Mesenchymal stem cell (in vitro differentiated cells and primary cell): ENCODE measurements at regions not wholly inside any gene's neighbourhood (a gene's known extent, or its start where the extent isn't known, plus 50 kb on each side); places are given as distances from the start of the nearest gene placed in this dataset.

Source experiments
- DNase-seq: peaks from one replicate; pipeline ENCODE4 v3.0.0-alpha.2; 2013
- H2AFZ ChIP-seq: one replicate; pipeline ENCODE4 v1.6.1; 2013; ENCODE audit warnings: low read depth, mild to moderate bottlenecking, control low read depth, inconsistent platforms, low read length, moderate library complexity
- H2AK5ac ChIP-seq: 2 replicates; pipeline ENCODE4 v1.6.1; 2013; ENCODE audit warnings: low read length, moderate library complexity, mild to moderate bottlenecking, inconsistent platforms; ENCODE audit not compliant: severe bottlenecking
- H2BK120ac ChIP-seq: one replicate; pipeline ENCODE4 v1.6.1; 2013; ENCODE audit warnings: low read depth, mild to moderate bottlenecking, inconsistent platforms, low read length, moderate library complexity
- H2BK12ac ChIP-seq, 2 experiments: one replicate each; pipeline ENCODE4 v1.6.1; 2013; ENCODE audit warnings: inconsistent platforms in 2 of 2, low read length in 2 of 2, mild to moderate bottlenecking in 2 of 2, moderate library complexity in 2 of 2, control low read depth in 1 of 2
- H2BK15ac ChIP-seq: one replicate; pipeline ENCODE4 v1.6.1; 2013; ENCODE audit warnings: mild to moderate bottlenecking, low read depth, inconsistent platforms; ENCODE audit not compliant: poor library complexity, severe bottlenecking
- H2BK5ac ChIP-seq: 2 replicates; pipeline ENCODE4 v1.6.1; 2013; ENCODE audit warnings: low read depth, mild to moderate bottlenecking, low read length, control low read depth, inconsistent platforms; ENCODE audit not compliant: poor library complexity, severe bottlenecking
- H3K14ac ChIP-seq, 2 experiments: one replicate each; pipeline ENCODE4 v1.6.1; 2013; ENCODE audit warnings: inconsistent platforms in 2 of 2, low read length in 2 of 2, control low read depth in 1 of 2, mild to moderate bottlenecking in 1 of 2, moderate library complexity in 1 of 2
- H3K18ac ChIP-seq, 2 experiments: one replicate each; pipeline ENCODE4 v1.6.1; 2013; ENCODE audit warnings: inconsistent platforms in 2 of 2, low read length in 2 of 2, control low read depth in 1 of 2, low read depth in 1 of 2, mild to moderate bottlenecking in 1 of 2
- H3K23ac ChIP-seq, 2 experiments: one replicate each; pipeline ENCODE4 v1.6.1; 2013; ENCODE audit warnings: inconsistent platforms in 2 of 2, low read length in 2 of 2, mild to moderate bottlenecking in 2 of 2, moderate library complexity in 2 of 2, control low read depth in 1 of 2
- H3K27ac ChIP-seq: 2 replicates; pipeline ENCODE4 v1.5.1; 2013; ENCODE audit warnings: mild to moderate bottlenecking, moderate library complexity, low read length, control low read depth, inconsistent platforms; ENCODE audit not compliant: poor library complexity, severe bottlenecking
- H3K27me3 ChIP-seq, 2 experiments: 2 replicates each; pipeline versions ENCODE4 v1.6.1 to v1.7.0; 2013; ENCODE audit warnings: low read length in 2 of 2, mild to moderate bottlenecking in 2 of 2, moderate library complexity in 2 of 2, control low read depth in 1 of 2, inconsistent platforms in 1 of 2; ENCODE audit not compliant: control insufficient read depth in 1 of 2, insufficient read depth in 1 of 2
- H3K36me3 ChIP-seq, 2 experiments: 2 replicates each; pipeline versions ENCODE4 v1.6.1 to v1.7.0; 2013; ENCODE audit warnings: low read length in 2 of 2, control low read depth in 1 of 2, inconsistent platforms in 1 of 2, low read depth in 1 of 2, mild to moderate bottlenecking in 1 of 2; ENCODE audit not compliant: insufficient read depth in 2 of 2, control insufficient read depth in 1 of 2
- H3K4ac ChIP-seq, 2 experiments: one replicate each; pipeline ENCODE4 v1.6.1; 2013; ENCODE audit warnings: inconsistent platforms in 2 of 2, low read length in 2 of 2, mild to moderate bottlenecking in 2 of 2, moderate library complexity in 2 of 2, control low read depth in 1 of 2, low read depth in 1 of 2
- H3K4me1 ChIP-seq: 2 replicates; pipeline ENCODE4 v1.6.1; 2013; ENCODE audit warnings: low read depth, low read length, control low read depth; ENCODE audit not compliant: control insufficient read depth, insufficient read depth
- H3K4me2 ChIP-seq: 2 replicates; pipeline ENCODE4 v1.6.1; 2013; ENCODE audit warnings: low read length, mild to moderate bottlenecking, inconsistent platforms; ENCODE audit not compliant: poor library complexity, severe bottlenecking
- H3K4me3 ChIP-seq, 2 experiments: 2 replicates each; pipeline versions ENCODE4 v1.5.1 to v1.7.0; 2013; ENCODE audit warnings: low read length in 2 of 2, mild to moderate bottlenecking in 2 of 2, control low read depth in 1 of 2, low read depth in 1 of 2; ENCODE audit not compliant: insufficient read depth in 1 of 2
- H3K79me1 ChIP-seq: replicated peaks from 2 replicates; pipeline ENCODE4 v1.6.1; 2013; ENCODE audit warnings: mild to moderate bottlenecking, control low read depth, low read length, inconsistent platforms; ENCODE audit not compliant: poor library complexity, severe bottlenecking
- H3K9ac ChIP-seq: 2 replicates; pipeline ENCODE4 v1.7.0; 2013; ENCODE audit warnings: mild to moderate bottlenecking, low read length, moderate library complexity
- H3K9me3 ChIP-seq: 2 replicates; pipeline ENCODE4 v1.7.0; 2013; ENCODE audit warnings: mild to moderate bottlenecking, low read length; ENCODE audit not compliant: control insufficient read depth
- H4K8ac ChIP-seq: one replicate; pipeline ENCODE4 v1.6.1; 2013; ENCODE audit warnings: inconsistent platforms, mild to moderate bottlenecking, low read length, moderate library complexity
- H4K91ac ChIP-seq: one replicate; pipeline ENCODE4 v1.6.1; 2013; ENCODE audit warnings: mild to moderate bottlenecking, low read length, inconsistent platforms
- WGBS: methylation state at CpG from one replicate; pipeline ENCODE4 v1.1.7; 2013; ENCODE audit warnings: mixed read lengths; 5-methylcytosine and 5-hydroxymethylcytosine counted together

DNA sequence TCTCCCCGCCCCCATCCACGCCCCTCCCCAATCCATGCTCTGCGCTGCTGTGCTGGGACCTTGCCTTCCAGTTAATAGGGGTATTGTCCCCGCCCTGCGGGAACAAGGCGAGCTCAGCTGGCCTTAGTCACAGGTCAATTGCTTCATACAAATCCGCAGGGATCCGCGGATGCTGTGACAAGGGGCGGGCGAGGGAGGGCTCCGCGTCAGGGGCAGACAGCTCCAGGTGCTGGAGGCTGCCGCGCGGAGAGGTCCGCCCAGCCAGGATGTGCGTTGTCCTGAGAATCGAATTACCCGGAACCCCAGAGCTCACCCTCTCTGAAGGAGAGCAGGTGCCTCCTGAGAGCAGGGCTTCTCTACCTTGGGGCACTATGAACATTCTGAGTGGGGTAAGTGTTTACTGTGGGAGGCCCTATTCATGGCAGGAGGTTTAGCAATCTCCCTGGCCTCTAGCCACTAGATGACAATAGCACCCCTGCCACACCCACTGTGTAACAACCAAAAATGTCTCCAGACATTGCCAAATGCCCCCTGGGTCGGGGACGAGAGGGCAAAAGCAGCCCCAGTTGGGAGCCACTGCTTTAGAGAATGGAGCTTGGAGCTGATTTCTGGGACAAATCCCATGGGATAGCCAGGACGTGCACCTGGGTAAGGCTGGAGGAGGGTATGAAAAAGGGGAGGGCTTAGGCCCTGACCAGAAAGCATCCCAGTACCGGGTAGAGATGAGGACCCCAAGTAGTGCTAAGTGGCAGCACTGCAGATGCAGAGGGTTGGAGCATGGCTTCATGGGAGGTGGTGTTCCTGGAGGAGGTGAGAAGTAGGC lies 138.2 kb downstream of the CYLD start:
- H3K23ac ChIP-seq: no peak overlapping the region
- H4K91ac ChIP-seq: no peak overlapping the region
- no peak overlapping the region for H3K4me3 ChIP-seq
- no peak overlapping the region for H2BK5ac ChIP-seq
- H3K18ac ChIP-seq: no peak overlapping the region
- H3K79me1 ChIP-seq: no peaks in the 10 kb centered on the region
- H2BK12ac ChIP-seq: no peak overlapping the region
- 11% methylated on average over 21 of the region's 24 CpGs for WGBS
- no peak overlapping the region for H2AFZ ChIP-seq
- peaks cover 16 to 21% of the 10 kb centered on the region in 2 experiments for H3K27me3 ChIP-seq
- H3K4me2 ChIP-seq: peak overlapping the region; percentile 9
- no peak overlapping the region for H2BK120ac ChIP-seq
- no peak overlapping the region for H3K4ac ChIP-seq
- no peaks in the 10 kb centered on the region for H3K4me1 ChIP-seq
- no peak for DNase-seq
- no peak overlapping the region for H2BK15ac ChIP-seq
- H3K9me3 ChIP-seq: no peaks in the 10 kb centered on the region
- H3K27ac ChIP-seq: no peak overlapping the region
- no peak overlapping the region for H3K9ac ChIP-seq
- no peak overlapping the region for H4K8ac ChIP-seq
- H3K14ac ChIP-seq: no peak overlapping the region
- H3K36me3 ChIP-seq: no peaks in the 10 kb centered on the region
- no peak overlapping the region for H2AK5ac ChIP-seq

DNA sequence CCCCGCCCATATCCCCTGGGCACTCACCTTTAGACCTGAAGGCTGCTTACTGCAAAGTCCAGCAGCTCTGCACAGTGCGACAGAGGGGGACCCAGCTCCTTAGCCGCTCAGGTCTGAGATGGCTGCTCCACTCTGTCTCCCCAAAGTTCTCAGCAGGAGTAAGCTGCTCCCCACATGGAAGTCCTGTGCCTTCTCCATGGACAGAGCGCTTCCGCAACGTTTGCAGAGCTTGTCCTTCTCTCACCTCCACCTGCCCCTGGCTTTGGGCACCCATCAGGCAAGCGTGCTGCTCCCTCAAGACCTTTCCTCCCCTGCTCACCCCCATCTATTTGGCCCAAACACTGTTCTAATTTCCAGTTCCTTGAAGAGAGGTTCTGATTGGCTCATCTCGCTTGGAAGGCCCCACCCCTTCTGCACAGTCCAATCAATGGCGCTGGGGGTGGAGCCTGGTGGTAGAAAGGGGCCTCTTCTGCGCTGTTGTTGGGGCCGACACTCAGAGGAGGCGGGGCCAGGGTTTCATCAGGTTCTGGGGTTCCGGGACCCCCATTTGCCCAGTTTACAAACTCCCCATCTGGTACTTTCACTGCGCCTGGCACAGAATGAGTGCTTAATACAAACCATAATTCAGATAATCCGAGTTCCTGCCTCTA lies 137.2 kb downstream of the CYLD start:
- H4K8ac ChIP-seq: no peak overlapping the region
- H2AFZ ChIP-seq: no peak overlapping the region
- H2BK5ac ChIP-seq: no peak overlapping the region
- no peak overlapping the region for H3K27ac ChIP-seq
- H3K4me3 ChIP-seq: no peak overlapping the region
- no peaks in the 10 kb centered on the region for H3K79me1 ChIP-seq
- H3K4ac ChIP-seq: no peak overlapping the region
- no peak overlapping the region for H2BK12ac ChIP-seq
- no peaks in the 10 kb centered on the region for H3K4me1 ChIP-seq
- H2AK5ac ChIP-seq: no peak overlapping the region
- H3K18ac ChIP-seq: no peak overlapping the region
- H3K27me3 ChIP-seq: peaks cover 16 to 21% of the 10 kb centered on the region in 2 experiments
- no peak overlapping the region for H3K9ac ChIP-seq
- H2BK120ac ChIP-seq: no peak overlapping the region
- H3K4me2 ChIP-seq: no peak overlapping the region
- WGBS: 65% methylated on average over 14 of the region's 15 CpGs
- no peak overlapping the region for H2BK15ac ChIP-seq
- no peaks in the 10 kb centered on the region for H3K36me3 ChIP-seq
- no peak for DNase-seq
- H4K91ac ChIP-seq: no peak overlapping the region
- no peaks in the 10 kb centered on the region for H3K9me3 ChIP-seq
- no peak overlapping the region for H3K23ac ChIP-seq
- H3K14ac ChIP-seq: no peak overlapping the region

DNA sequence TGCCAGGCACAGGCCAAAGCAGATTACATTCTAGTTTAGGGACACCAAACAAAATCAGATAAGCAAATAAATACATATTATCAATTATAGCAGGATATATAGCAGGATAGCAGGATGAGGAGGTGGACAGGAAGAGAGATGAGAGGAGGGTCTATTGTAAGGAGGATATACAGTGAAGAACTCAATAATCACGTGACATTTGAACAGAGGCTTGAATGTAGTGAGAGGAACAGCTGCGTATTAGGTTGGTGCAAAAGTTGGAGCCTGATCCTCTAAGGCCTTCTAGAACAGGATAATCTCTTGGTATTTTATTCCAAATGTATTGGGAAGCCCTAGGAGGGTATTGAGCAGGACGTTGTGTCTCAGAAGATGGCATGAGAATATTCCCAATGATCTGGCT lies 136.7 kb downstream of the CYLD start:
- Histone ChIP-seq H3K79me1 (no peaks in the 10 kb centered on the region), H3K4me3 (no peak overlapping the region), H3K18ac (no peak overlapping the region), H3K9ac (no peak overlapping the region), H2BK5ac (no peak overlapping the region), H3K4ac (no peak overlapping the region), H3K4me1 (no peaks in the 10 kb centered on the region), H2AFZ (no peak overlapping the region), H3K36me3 (no peaks in the 10 kb centered on the region), H2BK120ac (no peak overlapping the region), H3K27ac (no peak overlapping the region), H3K9me3 (no peaks in the 10 kb centered on the region), H3K23ac (no peak overlapping the region), H3K27me3 (peaks cover 16 to 21% of the 10 kb centered on the region in 2 experiments), H4K8ac (no peak overlapping the region), H4K91ac (no peak overlapping the region), H2BK12ac (no peak overlapping the region), H2AK5ac (no peak overlapping the region), H3K4me2 (no peak overlapping the region), H2BK15ac (no peak overlapping the region), H3K14ac (no peak overlapping the region)
- WGBS: 76% methylated on average over 3 of the region's 3 CpGs
- no peak for DNase-seq

DNA sequence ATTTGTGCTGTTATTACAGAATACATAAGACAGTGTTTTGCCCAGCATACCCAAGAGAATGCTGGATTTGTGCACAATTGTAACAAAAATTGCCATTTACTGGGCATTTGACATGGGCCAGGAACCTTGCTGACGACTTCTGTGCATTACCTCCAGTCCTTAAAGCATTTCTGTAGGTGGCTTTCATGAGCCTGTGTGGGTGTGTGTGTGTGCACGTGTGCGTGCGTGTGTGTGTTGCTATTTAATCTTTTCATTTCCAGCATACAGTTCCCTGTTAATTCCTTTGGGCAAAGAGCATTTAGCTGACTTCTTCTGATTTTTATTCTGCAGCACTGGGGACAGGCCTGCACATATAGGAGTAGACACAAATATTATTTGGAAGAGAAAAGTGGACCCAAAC lies 134.4 kb downstream of the CYLD start:
- Histone ChIP-seq H2BK12ac (no peak overlapping the region), H3K9me3 (no peaks in the 10 kb centered on the region), H2BK120ac (no peak overlapping the region), H3K4ac (no peak overlapping the region), H3K18ac (no peak overlapping the region), H3K4me3 (no peak overlapping the region), H2BK5ac (no peak overlapping the region), H3K4me1 (no peaks in the 10 kb centered on the region), H3K36me3 (no peaks in the 10 kb centered on the region), H3K27me3 (peaks cover 16 to 21% of the 10 kb centered on the region in 2 experiments), H3K23ac (no peak overlapping the region), H3K9ac (no peak overlapping the region), H4K91ac (no peak overlapping the region), H3K4me2 (no peak overlapping the region), H3K79me1 (no peaks in the 10 kb centered on the region), H2AK5ac (no peak overlapping the region), H3K14ac (no peak overlapping the region), H2AFZ (no peak overlapping the region), H2BK15ac (no peak overlapping the region), H3K27ac (no peak overlapping the region), H4K8ac (no peak overlapping the region)
- DNase-seq: no peak
- WGBS: 23% methylated on average over 1 of the region's 4 CpGs
